Stimulated activated CD8-positive, alpha-beta memory T cell treated with anti-CD3 and anti-CD28 coated beads, Interleukin-15, amount 100 ng/mL, for 48 hours (primary cell): ENCODE measurements at regions not wholly inside any gene's neighbourhood (a gene's known extent, or its start where the extent isn't known, plus 50 kb on each side); places are given as distances from the start of the nearest gene placed in this dataset.
"Not testable (repeated sequence)": the region's sequence is repeated elsewhere in the genome, so short reads cannot be mapped to it uniquely, and the experiment has no call there.

Experiments
- DNase-seq, 2 donors: peaks; one replicate each; pipeline ENCODE4 v3.0.0-alpha.2; 2020; ENCODE audit warnings: low read depth in 2 of 2

GRCh38 chr6:121920616-121921015 is 478.8 kb upstream of the HSF2 start:
- DNase-seq, result no peak

- no peak for DNase-seq
Measured at GRCh38 chr6:121925024-121925423, 474.4 kb upstream of the HSF2 start.

GRCh38 chr6:121925534-121926255 is 473.8 kb upstream of the HSF2 start:
- DNase-seq, result no peak

- DNase-seq, result no peak
Measured at GRCh38 chr6:121929301-121929700, 470.2 kb upstream of the HSF2 start.

- no peak for DNase-seq
Measured at GRCh38 chr6:121932076-121932991, 467.1 kb upstream of the HSF2 start.

GRCh38 chr6:121934451-121934850 is 465.0 kb upstream of the HSF2 start:
- no peak for DNase-seq

GRCh38 chr6:121940728-121941127 is 458.7 kb upstream of the HSF2 start:
- DNase-seq, result no peak

GRCh38 chr6:121944354-121944753 is 455.1 kb upstream of the HSF2 start:
- no peak for DNase-seq

GRCh38 chr6:121951123-121951522 is 448.3 kb upstream of the HSF2 start:
- no peak for DNase-seq

GRCh38 chr6:121951918-121952379 is 447.5 kb upstream of the HSF2 start:
- DNase-seq, result no peak

- DNase-seq, result not testable (repeated sequence)
Measured at GRCh38 chr6:121955401-121955800, 444.1 kb upstream of the HSF2 start.

- DNase-seq, result no peak
Measured at GRCh38 chr6:121956782-121957181, 442.7 kb upstream of the HSF2 start.

GRCh38 chr6:121959501-121959900 is 440.0 kb upstream of the HSF2 start:
- no peak for DNase-seq

- no peak for DNase-seq
Measured at GRCh38 chr6:121961619-121962125, 437.8 kb upstream of the HSF2 start.

GRCh38 chr6:121963826-121964225 is 435.6 kb upstream of the HSF2 start:
- DNase-seq, result no peak

GRCh38 chr6:121965739-121966138 is 433.7 kb upstream of the HSF2 start:
- no peak for DNase-seq

GRCh38 chr6:121967631-121968030 is 431.8 kb upstream of the HSF2 start:
- no peak for DNase-seq

- no peak for DNase-seq
Measured at GRCh38 chr6:121971931-121972335, 427.5 kb upstream of the HSF2 start.

- DNase-seq, result no peak
Measured at GRCh38 chr6:121984956-121985355, 414.5 kb upstream of the HSF2 start.

GRCh38 chr6:121993362-121993761 is 406.1 kb upstream of the HSF2 start:
- no peak for DNase-seq

- DNase-seq, result no peak
Measured at GRCh38 chr6:121994919-121995318, 404.5 kb upstream of the HSF2 start.

GRCh38 chr6:121998631-121999030 is 400.8 kb upstream of the HSF2 start:
- no peak for DNase-seq
